ENCODE measurements at regions not wholly inside any gene's neighbourhood (a gene's known extent, or its start where the extent isn't known, plus 50 kb on each side); places are given as distances from the start of the nearest gene placed in this dataset.
"Not testable (repeated sequence)": the region's sequence is repeated elsewhere in the genome, so short reads cannot be mapped to it uniquely, and the experiment has no call there.

- DNase-seq, result no peak
Observed at GRCh38 chr15:69908060-69908459, 189.7 kb downstream of the TLE3 start.

- no peak for DNase-seq
Observed at GRCh38 chr15:69908590-69909420, 188.9 kb downstream of the TLE3 start.

- DNase-seq, result no peak
Observed at GRCh38 chr15:69909719-69910444, 187.8 kb downstream of the TLE3 start.

- no peak for DNase-seq
Observed at GRCh38 chr15:69910514-69910913, 187.2 kb downstream of the TLE3 start.

- no peak for DNase-seq
Observed at GRCh38 chr15:69912116-69912515, 185.6 kb downstream of the TLE3 start.

GRCh38 chr15:69914040-69914439 is 183.7 kb downstream of the TLE3 start:
- no peak for DNase-seq

GRCh38 chr15:69914960-69915359 is 182.8 kb downstream of the TLE3 start:
- no peak for DNase-seq

- no peak for DNase-seq
Observed at GRCh38 chr15:69916169-69916785, 181.4 kb downstream of the TLE3 start.

GRCh38 chr15:69917056-69917455 is 180.7 kb downstream of the TLE3 start:
- DNase-seq, result no peak

- DNase-seq, result no peak
Observed at GRCh38 chr15:69919816-69920215, 177.9 kb downstream of the TLE3 start.

- no peak for DNase-seq
Observed at GRCh38 chr15:69920221-69920620, 177.5 kb downstream of the TLE3 start.

- DNase-seq, result no peak
Observed at GRCh38 chr15:69921626-69922619, 175.8 kb downstream of the TLE3 start.

- no peak for DNase-seq
Observed at GRCh38 chr15:69924531-69924930, 173.2 kb downstream of the TLE3 start.

GRCh38 chr15:69926006-69926405 is 171.7 kb downstream of the TLE3 start:
- no peak for DNase-seq

GRCh38 chr15:69926721-69927120 is 171.0 kb downstream of the TLE3 start:
- DNase-seq, result no peak

- DNase-seq, result not testable (repeated sequence)
Observed at GRCh38 chr15:69928890-69929289, 168.8 kb downstream of the TLE3 start.

GRCh38 chr15:69929905-69930630 is 167.6 kb downstream of the TLE3 start:
- DNase-seq, result no peak

- no peak for DNase-seq
Observed at GRCh38 chr15:69930754-69931153, 167.0 kb downstream of the TLE3 start.

GRCh38 chr15:69931156-69931555 is 166.6 kb downstream of the TLE3 start:
- DNase-seq, result no peak

- DNase-seq, result no peak
Observed at GRCh38 chr15:69934607-69935006, 163.1 kb downstream of the TLE3 start.

GRCh38 chr15:69939513-69940440 is 157.9 kb downstream of the TLE3 start:
- no peak for DNase-seq

All from activated T-cell treated with anti-CD3 and anti-CD28 coated beads, Interleukin-2, amount 50 U/mL, for 1 hour (primary cell).